ENCODE measurements at regions not wholly inside any gene's neighbourhood (a gene's known extent, or its start where the extent isn't known, plus 50 kb on each side); places are given as distances from the start of the nearest gene placed in this dataset.

- CTCF ChIA-PET: no interaction called here
- Histone ChIP-seq H3K14ac (replicated peaks; ENCODE audit: low read depth, low read length) (no peak overlapping the region), H4K91ac (ENCODE audit: insufficient read depth, low read depth, low read length) (no peak overlapping the region), H3K23ac (ENCODE audit: low read depth, low read length) (no peak overlapping the region), H4K8ac (ENCODE audit: low read depth in 2 of 2, low read length in 2 of 2) (no peak overlapping the region), H3K4me3 (ENCODE audit: insufficient read depth, low read depth, low read length) (no peak overlapping the region), H3K9me3 (ENCODE audit: control insufficient read depth, insufficient read depth, low read length) (no peaks in the 10 kb centered on the region), H3K27me3 (ENCODE audit: control insufficient read depth, insufficient read depth, low read length) (no peaks in the 10 kb centered on the region), H2BK15ac (ENCODE audit: low read depth, low read length) (no peak overlapping the region), H3K79me1 (ENCODE audit: low read depth in 1 of 2, low read length in 2 of 2) (no peaks in the 10 kb centered on the region), H2AK9ac (replicated peaks; ENCODE audit: low read depth, low read length, poor library complexity) (no peak overlapping the region), H4K5ac (ENCODE audit: low read depth, low read length) (no peak overlapping the region), H2AK5ac (ENCODE audit: low read depth, low read length) (no peak overlapping the region), H3K4ac (ENCODE audit: low read depth, low read length) (no peak overlapping the region), H3K4me2 (ENCODE audit: low read depth, low read length) (no peak overlapping the region), H2BK120ac (ENCODE audit: low read depth, low read length) (no peak overlapping the region), H2BK5ac (ENCODE audit: low read depth, low read length, poor library complexity, severe bottlenecking) (no peak overlapping the region), H3K27ac (ENCODE audit: insufficient read depth, low read length) (no peak overlapping the region), H2AFZ (replicated peaks; ENCODE audit: low read length, poor library complexity) (no peak overlapping the region), H3K9ac (ENCODE audit: low read depth, low read length) (no peak overlapping the region), H2BK20ac (ENCODE audit: low read depth, low read length) (no peak overlapping the region), H4K20me1 (ENCODE audit: insufficient read depth, low read length) (no peaks in the 10 kb centered on the region), H3K56ac (ENCODE audit: extremely low read depth, insufficient read depth, low read length) (no peak overlapping the region), H3K18ac (ENCODE audit: low read depth, low read length) (no peak overlapping the region), H3K4me1 (ENCODE audit: control insufficient read depth, insufficient read depth, low read length) (no peaks in the 10 kb centered on the region), H3K36me3 (ENCODE audit: control insufficient read depth, insufficient read depth, low read length) (no peaks in the 10 kb centered on the region), H3K9me1 (ENCODE audit: insufficient read depth, low read length) (no peaks in the 10 kb centered on the region)
- in situ Hi-C loops (cut with MboI; ENCODE audit: low sequenced_read_pairs) (no loop called here), dilution Hi-C loops (cut with HindIII; ENCODE audit: low sequenced_read_pairs, unreplicated experiment) (no loop called here), intact Hi-C loops (cut with micrococcal nuclease) (no loop called here)
- TF ChIP-seq RFX5 (IDR thresholded peaks at IDR 0.05; ENCODE audit: low read depth, low read length): no peak
- no peak for TF ChIP-seq MXI1 (IDR thresholded peaks at IDR 0.05; ENCODE audit: borderline replicate concordance, low read depth, low read length)
- TF ChIP-seq POLR2A (IDR thresholded peaks at IDR 0.05; ENCODE audit: low read depth, low read length): no peak
- TF ChIP-seq CHD1 (IDR thresholded peaks at IDR 0.05; ENCODE audit: low read depth, low read length): no peak
- TF ChIP-seq BHLHE40 (IDR thresholded peaks at IDR 0.05; ENCODE audit: low read depth, low read length): no peak
- TF ChIP-seq SMC3 (IDR thresholded peaks at IDR 0.05; ENCODE audit: low read depth, low read length): no peak
- TF ChIP-seq FOS (IDR thresholded peaks at IDR 0.05; ENCODE audit: low read depth, low read length): no peak
- no peak for TF ChIP-seq CTCF (conservative IDR thresholded peaks at IDR 0.05; ENCODE audit: low read depth, low read length)
- TF ChIP-seq MAFK (IDR thresholded peaks at IDR 0.05; ENCODE audit: low read depth, low read length): no peak
- no peak for TF ChIP-seq NFE2L2 (IDR thresholded peaks at IDR 0.05; ENCODE audit: low read depth, low read length)
- TF ChIP-seq ELK1 (IDR thresholded peaks at IDR 0.05; ENCODE audit: borderline replicate concordance, low read depth, low read length): no peak
- no peak for TF ChIP-seq CEBPB (IDR thresholded peaks at IDR 0.05; ENCODE audit: low read depth, low read length)
- TF ChIP-seq RCOR1 (IDR thresholded peaks at IDR 0.05; ENCODE audit: insufficient replicate concordance, low read length): no peak
- TF ChIP-seq RAD21 (IDR thresholded peaks at IDR 0.05; ENCODE audit: low read length): no peak
- no peak for TF ChIP-seq MAZ (IDR thresholded peaks at IDR 0.05; ENCODE audit: borderline replicate concordance, low read depth, low read length)
- no peak for TF ChIP-seq USF2 (IDR thresholded peaks at IDR 0.05; ENCODE audit: low read depth, low read length)
- no CpG with 5 or more reads among the region's 1 CpG for WGBS, 2 experiments (ENCODE audit: extremely low coverage in 2 of 2, insufficient read length in 1 of 2)
- ATAC-seq (ENCODE audit: low read depth) (no peak), DNase-seq (no peak)
- POLR2A ChIA-PET (ENCODE audit: unreplicated experiment): no interaction called here
- no TSS peak for BruUV-seq (replicated peaks)
Observed at GRCh38 chr11:81487109-81487508, 1246.6 kb downstream of the FAM181B start.
